GM13977 (cell line): ENCODE measurements at regions not wholly inside any gene's neighbourhood (a gene's known extent, or its start where the extent isn't known, plus 50 kb on each side); places are given as distances from the start of the nearest gene placed in this dataset.

Experiments used
- DNase-seq: peaks from one replicate; pipeline ENCODE4 v3.0.0; 2012; ENCODE audit warnings: low spot score
- CTCF ChIP-seq: IDR thresholded peaks from 2 replicates; pipeline ENCODE4 v1.5.1; 2012; ENCODE audit warnings: mild to moderate bottlenecking, control low read depth; ENCODE audit not compliant: insufficient read depth; ENCODE audit errors: extremely low read depth, missing control alignments
- in situ Hi-C: fragments of 300-500 bp; cut with MboI; formaldehyde crosslinking; loops from one replicate; pipeline ENCODE4 v1.12.0; 2022; ENCODE audit warnings: low sequenced_read_pairs, low pct_unique_long_range_greater_than_20kb, mixed read lengths, inconsistent platforms; ENCODE audit not compliant: unreplicated experiment

- TF ChIP-seq CTCF: no peak
- DNase-seq: no peak
- in situ Hi-C loops: no loop called here
Measured at GRCh38 chr5:4373051-4373820, 766.9 kb upstream of the ADAMTS16 start.

- no peak for TF ChIP-seq CTCF
- DNase-seq: no peak
- in situ Hi-C loops: no loop called here
Measured at GRCh38 chr5:4374866-4375265, 765.3 kb upstream of the ADAMTS16 start.

- no peak for DNase-seq
- in situ Hi-C loops: no loop called here
Measured at GRCh38 chr5:4375640-4376039, 764.5 kb upstream of the ADAMTS16 start.

GRCh38 chr5:4383102-4383501, 757.0 kb upstream of the ADAMTS16 start:
- in situ Hi-C loops: no loop called here
- no peak for TF ChIP-seq CTCF
- no peak for DNase-seq

More at GRCh38 chr5:4375640-4376039, 764.5 kb upstream of the ADAMTS16 start:
- no peak for TF ChIP-seq CTCF

GRCh38 chr5:4383518-4384198, 756.5 kb upstream of the ADAMTS16 start:
- in situ Hi-C loops: no loop called here
- TF ChIP-seq CTCF: no peak
- no peak for DNase-seq

- no peak for TF ChIP-seq CTCF
- in situ Hi-C loops: no loop called here
- no peak for DNase-seq
Measured at GRCh38 chr5:4384649-4385048, 755.5 kb upstream of the ADAMTS16 start.
